B cell (primary cell): ENCODE measurements at regions not wholly inside any gene's neighbourhood (a gene's known extent, or its start where the extent isn't known, plus 50 kb on each side); places are given as distances from the start of the nearest gene placed in this dataset.

Experiments used
- EZH2 ChIP-seq: IDR thresholded peaks from 2 replicates; pipeline ENCODE4 v1.6.1; 2012; ENCODE audit warnings: borderline replicate concordance, low read depth, mild to moderate bottlenecking, moderate library complexity, low read length; ENCODE audit not compliant: insufficient read depth, poor library complexity, severe bottlenecking
- TF ChIP-seq, protein P1 (sequence below): fragments of 200-600 bp; IDR thresholded peaks from one replicate; pipeline ENCODE4 v1.8.0; 2022; ENCODE audit warnings: antibody characterized with exemption, mild to moderate bottlenecking

DNA sequence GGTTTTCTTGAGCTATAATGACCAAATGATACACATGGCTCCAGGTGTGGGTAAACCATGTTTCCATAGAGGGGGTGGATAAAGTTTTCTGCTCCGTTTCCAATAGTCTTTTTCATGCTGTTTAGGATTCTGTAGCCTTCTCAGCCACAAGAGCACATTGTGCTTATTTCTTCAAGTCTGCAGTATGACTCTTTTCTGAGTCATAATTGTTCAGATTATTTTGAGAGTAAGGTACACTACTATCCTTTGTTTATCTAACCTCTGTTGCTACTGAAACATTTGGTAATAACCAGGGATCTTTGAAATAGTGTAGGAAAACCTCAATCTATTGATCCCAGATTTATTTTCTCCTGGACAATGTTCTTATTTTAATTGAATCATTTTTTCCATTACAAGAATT is 247.9 kb upstream of the BMP2 start:
- TF ChIP-seq, protein P1, sequence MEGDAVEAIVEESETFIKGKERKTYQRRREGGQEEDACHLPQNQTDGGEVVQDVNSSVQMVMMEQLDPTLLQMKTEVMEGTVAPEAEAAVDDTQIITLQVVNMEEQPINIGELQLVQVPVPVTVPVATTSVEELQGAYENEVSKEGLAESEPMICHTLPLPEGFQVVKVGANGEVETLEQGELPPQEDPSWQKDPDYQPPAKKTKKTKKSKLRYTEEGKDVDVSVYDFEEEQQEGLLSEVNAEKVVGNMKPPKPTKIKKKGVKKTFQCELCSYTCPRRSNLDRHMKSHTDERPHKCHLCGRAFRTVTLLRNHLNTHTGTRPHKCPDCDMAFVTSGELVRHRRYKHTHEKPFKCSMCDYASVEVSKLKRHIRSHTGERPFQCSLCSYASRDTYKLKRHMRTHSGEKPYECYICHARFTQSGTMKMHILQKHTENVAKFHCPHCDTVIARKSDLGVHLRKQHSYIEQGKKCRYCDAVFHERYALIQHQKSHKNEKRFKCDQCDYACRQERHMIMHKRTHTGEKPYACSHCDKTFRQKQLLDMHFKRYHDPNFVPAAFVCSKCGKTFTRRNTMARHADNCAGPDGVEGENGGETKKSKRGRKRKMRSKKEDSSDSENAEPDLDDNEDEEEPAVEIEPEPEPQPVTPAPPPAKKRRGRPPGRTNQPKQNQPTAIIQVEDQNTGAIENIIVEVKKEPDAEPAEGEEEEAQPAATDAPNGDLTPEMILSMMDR, result no peak
- TF ChIP-seq EZH2, result no peak
